Activated naive CD8-positive, alpha-beta T cell treated with anti-CD3 and anti-CD28 coated beads, Interleukin-2, amount 50 U/mL, for 24 hours (primary cell): ENCODE measurements at regions not wholly inside any gene's neighbourhood (a gene's known extent, or its start where the extent isn't known, plus 50 kb on each side); places are given as distances from the start of the nearest gene placed in this dataset.
"Not testable (repeated sequence)": the region's sequence is repeated elsewhere in the genome, so short reads cannot be mapped to it uniquely, and the experiment has no call there.

ENCODE experiments used
- ATAC-seq: fragments of 150-1000 bp; cut with Tn5 transposase; one replicate; pipeline ENCODE4 v1.10.0; 2021
- DNase-seq: peaks from one replicate; pipeline ENCODE4 v3.0.0; 2021
- H3K27ac Mint-ChIP-seq: one replicate; pipeline ENCODE4 v1.8.0; 2021; ENCODE audit warnings: mild to moderate bottlenecking, mixed read lengths
- H3K27me3 Mint-ChIP-seq: one replicate; pipeline ENCODE4 v1.8.0; 2021; ENCODE audit warnings: mixed read lengths
- H3K36me3 Mint-ChIP-seq: one replicate; pipeline ENCODE4 v1.8.0; 2021; ENCODE audit warnings: low read depth, mixed read lengths
- H3K4me1 Mint-ChIP-seq: one replicate; pipeline ENCODE4 v1.8.0; 2021; ENCODE audit warnings: mixed read lengths
- H3K4me3 Mint-ChIP-seq: one replicate; pipeline ENCODE4 v1.8.0; 2021; ENCODE audit warnings: mild to moderate bottlenecking, moderate library complexity, mixed read lengths
- H3K9me3 Mint-ChIP-seq: one replicate; pipeline ENCODE4 v1.8.0; 2021; ENCODE audit warnings: mixed read lengths

DNA sequence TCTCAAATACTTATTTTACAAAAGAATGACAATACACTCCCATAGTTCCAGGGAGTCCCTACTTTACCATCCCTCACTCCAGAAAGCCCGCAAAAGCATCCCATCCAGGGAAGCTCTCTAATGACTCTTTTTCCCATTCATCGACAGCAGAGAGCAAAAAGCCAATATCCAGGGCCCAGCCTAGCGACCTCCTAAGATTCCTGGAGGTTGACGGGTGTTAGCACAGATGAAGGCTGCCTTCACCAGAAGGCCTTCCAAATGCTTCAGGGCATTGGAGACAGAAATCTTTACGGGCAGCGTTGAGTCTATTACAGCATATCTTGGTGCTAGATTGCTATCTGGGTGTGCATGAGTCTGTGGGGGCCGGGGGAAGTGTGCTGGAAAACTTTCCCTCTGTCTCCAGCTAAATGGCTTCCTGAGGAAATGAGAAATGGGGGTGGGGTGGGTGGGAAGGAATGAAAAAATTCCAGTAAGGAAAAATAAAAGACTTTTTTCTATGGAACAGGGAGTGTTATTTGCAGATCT lies 136.6 kb downstream of the PROX1 start:
- no peak overlapping the region for H3K27ac Mint-ChIP-seq
- H3K4me1 Mint-ChIP-seq = no peaks in the 10 kb centered on the region
- H3K4me3 Mint-ChIP-seq = no peak overlapping the region
- H3K27me3 Mint-ChIP-seq = peaks cover 6% of the 10 kb centered on the region
- ATAC-seq (no peak), DNase-seq (no peak)
- no peaks in the 10 kb centered on the region for H3K36me3 Mint-ChIP-seq
- H3K9me3 Mint-ChIP-seq = no peaks in the 10 kb centered on the region

- ATAC-seq (no peak), DNase-seq (no peak)
- H3K27ac Mint-ChIP-seq = no peak overlapping the region
These were observed 137.1 kb downstream of the PROX1 start for GRCh38 chr1:214124915-214125314.

GRCh38 chr1:214125819-214126218 lies 138.0 kb downstream of the PROX1 start:
- ATAC-seq = no peak
- H3K27me3 Mint-ChIP-seq = peaks cover 7% of the 10 kb centered on the region
- DNase-seq = no peak
- H3K4me1 Mint-ChIP-seq = no peaks in the 10 kb centered on the region
- H3K9me3 Mint-ChIP-seq = no peaks in the 10 kb centered on the region
- no peak overlapping the region for H3K27ac Mint-ChIP-seq
- no peaks in the 10 kb centered on the region for H3K36me3 Mint-ChIP-seq
- no peak overlapping the region for H3K4me3 Mint-ChIP-seq

More at GRCh38 chr1:214124915-214125314, 137.1 kb downstream of the PROX1 start:
- no peaks in the 10 kb centered on the region for H3K9me3 Mint-ChIP-seq
- no peaks in the 10 kb centered on the region for H3K4me1 Mint-ChIP-seq
- H3K4me3 Mint-ChIP-seq = no peak overlapping the region
- no peaks in the 10 kb centered on the region for H3K36me3 Mint-ChIP-seq
- peaks cover 6% of the 10 kb centered on the region for H3K27me3 Mint-ChIP-seq

- peaks cover 7% of the 10 kb centered on the region for H3K27me3 Mint-ChIP-seq
- H3K27ac Mint-ChIP-seq = no peak overlapping the region
- H3K4me1 Mint-ChIP-seq = no peaks in the 10 kb centered on the region
- no peaks in the 10 kb centered on the region for H3K36me3 Mint-ChIP-seq
- DNase-seq (no peak), ATAC-seq (no peak)
- H3K4me3 Mint-ChIP-seq = no peak overlapping the region
- no peaks in the 10 kb centered on the region for H3K9me3 Mint-ChIP-seq
These were observed 138.9 kb downstream of the PROX1 start for GRCh38 chr1:214126697-214127146.

DNA sequence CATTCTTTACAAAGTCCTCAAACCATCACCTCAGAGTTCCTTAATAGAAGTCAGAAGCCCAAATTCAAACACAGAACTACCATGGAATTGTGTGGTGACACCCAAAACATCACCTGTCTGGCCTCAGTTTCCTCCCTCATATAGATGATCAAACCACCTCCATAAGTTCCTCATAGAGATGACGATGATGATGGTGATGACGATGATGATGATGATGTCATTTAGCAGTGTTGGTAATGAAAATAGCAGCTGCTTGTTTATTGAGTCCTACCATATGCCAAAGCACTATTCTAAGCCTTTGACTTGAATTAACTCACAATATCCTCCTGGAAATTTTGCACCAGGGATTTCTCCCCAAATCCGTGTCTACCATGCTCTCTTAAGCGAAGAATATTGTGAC lies 139.9 kb downstream of the PROX1 start:
- peaks cover 7% of the 10 kb centered on the region for H3K27me3 Mint-ChIP-seq
- no peak for ATAC-seq
- H3K4me1 Mint-ChIP-seq = no peaks in the 10 kb centered on the region
- no peaks in the 10 kb centered on the region for H3K9me3 Mint-ChIP-seq
- no peak for DNase-seq
- H3K4me3 Mint-ChIP-seq = no peak overlapping the region
- H3K36me3 Mint-ChIP-seq = no peaks in the 10 kb centered on the region
- H3K27ac Mint-ChIP-seq = no peak overlapping the region

GRCh38 chr1:214135886-214136285 lies 145.1 kb upstream of the SMYD2 start:
- DNase-seq = no peak
- Mint-ChIP-seq H3K4me1 (no peaks in the 10 kb centered on the region), H3K9me3 (no peaks in the 10 kb centered on the region)

DNA sequence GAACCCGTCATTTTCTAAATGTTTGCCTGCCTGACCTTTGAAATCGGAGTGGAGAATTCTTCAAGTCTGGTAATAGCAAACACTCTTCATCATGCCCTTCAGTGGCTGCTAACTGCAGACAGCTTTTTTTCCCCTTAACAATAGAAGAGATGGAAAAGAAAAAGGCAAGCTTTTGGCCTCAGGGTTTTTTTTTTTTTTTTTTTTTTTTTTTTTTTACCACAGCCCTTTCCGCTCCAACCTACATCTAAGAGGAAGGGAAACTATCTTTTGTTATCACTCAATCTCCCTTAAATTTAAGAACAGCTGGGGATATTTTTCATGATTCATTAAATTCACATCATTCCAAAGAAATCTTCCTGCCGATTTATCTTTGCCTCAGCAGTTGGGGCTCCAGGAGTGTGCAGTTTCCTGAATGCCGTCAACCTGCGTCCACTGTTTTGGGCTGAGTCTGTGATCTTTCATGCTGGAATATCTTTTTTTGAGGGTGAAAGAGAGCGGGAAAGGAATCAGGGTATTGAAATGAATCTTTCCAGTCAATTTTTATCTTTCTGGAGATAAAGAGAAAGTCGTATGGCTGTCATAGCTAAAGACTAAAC lies 144.5 kb upstream of the SMYD2 start:
- Mint-ChIP-seq H3K4me1 (no peaks in the 10 kb centered on the region), H3K9me3 (no peaks in the 10 kb centered on the region), H3K36me3 (no peaks in the 10 kb centered on the region), H3K27me3 (no peaks in the 10 kb centered on the region), H3K27ac (no peak overlapping the region), H3K4me3 (no peak overlapping the region)
- ATAC-seq (no peak), DNase-seq (no peak)

More at GRCh38 chr1:214135886-214136285, 145.1 kb upstream of the SMYD2 start:
- Mint-ChIP-seq H3K36me3 (no peaks in the 10 kb centered on the region), H3K27ac (no peak overlapping the region), H3K27me3 (no peaks in the 10 kb centered on the region), H3K4me3 (no peak overlapping the region)
- no peak for ATAC-seq

DNA sequence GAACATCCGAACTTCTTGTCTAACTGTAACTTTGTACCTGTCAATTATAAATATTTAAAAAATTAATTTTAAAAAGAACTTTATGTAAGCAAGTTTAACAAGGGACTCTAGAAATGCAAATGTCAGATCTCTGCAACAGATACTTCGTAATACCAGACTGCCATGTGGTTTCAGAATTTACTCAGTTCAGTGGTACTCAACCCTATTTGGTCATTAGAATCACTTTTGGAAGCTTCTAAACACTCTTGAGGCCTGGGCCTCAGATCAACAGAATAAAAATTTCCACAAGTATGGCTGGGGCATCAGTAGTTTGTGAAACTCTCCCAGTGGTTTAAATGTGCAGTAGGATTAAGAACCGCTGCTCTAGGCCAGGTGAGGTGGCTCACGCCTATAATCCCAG lies 139.5 kb upstream of the SMYD2 start:
- no peaks in the 10 kb centered on the region for H3K9me3 Mint-ChIP-seq
- no peak for ATAC-seq
- no peaks in the 10 kb centered on the region for H3K4me1 Mint-ChIP-seq
- no peaks in the 10 kb centered on the region for H3K36me3 Mint-ChIP-seq
- no peak overlapping the region for H3K4me3 Mint-ChIP-seq
- DNase-seq = no peak
- no peaks in the 10 kb centered on the region for H3K27me3 Mint-ChIP-seq
- H3K27ac Mint-ChIP-seq = no peak overlapping the region

DNA sequence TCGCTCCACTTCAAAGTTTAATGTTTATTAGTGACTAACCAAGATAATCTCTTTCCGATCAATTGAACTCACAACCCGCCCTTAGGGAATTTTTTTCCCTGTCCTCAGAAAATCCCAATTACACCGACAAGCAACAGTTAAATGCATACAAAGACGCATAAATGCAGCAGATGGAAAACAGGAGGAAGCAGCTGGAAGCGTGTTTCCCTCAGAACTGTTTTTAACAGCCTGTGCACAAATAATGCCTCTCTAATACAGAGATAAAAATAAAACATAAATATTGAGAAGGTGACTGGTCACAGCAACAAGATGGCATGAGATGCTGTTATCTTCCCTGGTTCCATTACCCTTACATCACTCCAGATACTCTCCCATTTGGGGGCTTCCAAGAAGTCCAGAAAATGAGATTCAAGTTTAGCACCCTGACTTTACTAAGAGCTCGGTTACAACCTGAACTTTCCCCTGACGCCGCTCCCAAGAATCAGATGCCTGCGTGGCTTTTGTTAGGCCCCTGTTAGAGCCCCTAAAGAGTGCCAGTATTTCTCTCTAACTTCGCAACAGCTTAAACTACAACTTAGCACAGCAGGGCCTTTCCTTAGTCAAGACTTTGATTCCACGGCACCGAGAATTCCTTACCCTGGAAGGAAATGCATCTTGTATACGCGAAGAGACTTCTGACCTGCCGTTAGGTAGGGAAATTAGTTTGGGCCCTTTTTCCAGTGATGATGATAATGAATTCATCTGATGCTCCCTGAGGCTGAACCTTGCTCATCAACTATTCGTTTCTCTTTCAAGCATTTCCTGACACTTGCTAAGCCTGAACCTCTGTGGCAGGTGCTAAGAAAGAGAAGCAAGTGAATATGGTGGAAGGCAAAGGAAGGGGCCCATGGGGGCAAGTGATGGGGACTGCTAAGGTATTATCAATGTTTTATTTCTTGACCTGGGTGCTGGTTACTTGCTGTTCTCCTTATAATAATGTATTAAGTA lies 137.7 kb upstream of the SMYD2 start:
- Mint-ChIP-seq H3K4me1 (no peaks in the 10 kb centered on the region), H3K36me3 (no peaks in the 10 kb centered on the region), H3K4me3 (no peak overlapping the region), H3K9me3 (no peaks in the 10 kb centered on the region), H3K27ac (no peak overlapping the region), H3K27me3 (no peaks in the 10 kb centered on the region)
- DNase-seq (no peak), ATAC-seq (no peak)

GRCh38 chr1:214144521-214144920 lies 136.4 kb upstream of the SMYD2 start:
- not testable (repeated sequence) for H3K4me3 Mint-ChIP-seq, H3K9me3 Mint-ChIP-seq, ATAC-seq, H3K27me3 Mint-ChIP-seq, H3K36me3 Mint-ChIP-seq, H3K27ac Mint-ChIP-seq, DNase-seq, H3K4me1 Mint-ChIP-seq

DNA sequence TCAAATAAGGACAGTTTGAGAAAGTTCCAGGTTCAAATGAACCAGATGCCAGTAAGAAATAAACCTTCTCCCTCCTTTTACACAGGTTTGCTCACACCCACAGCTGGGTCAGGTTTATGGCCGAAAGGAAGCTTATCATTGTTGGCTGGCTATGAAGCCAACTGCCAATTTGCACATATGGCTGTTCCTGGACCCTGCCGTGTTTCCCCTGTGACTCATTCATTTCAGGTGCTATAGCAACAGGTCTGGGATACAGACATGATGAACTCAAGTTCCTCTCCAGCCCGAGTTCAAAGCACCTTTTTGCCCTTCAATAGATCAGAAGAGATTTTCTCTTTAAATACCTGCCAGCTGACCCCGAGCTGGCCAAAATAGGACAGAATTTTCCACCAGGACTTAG lies 134.4 kb upstream of the SMYD2 start:
- DNase-seq (no peak), ATAC-seq (no peak)
- Mint-ChIP-seq H3K27ac (no peak overlapping the region), H3K4me1 (no peaks in the 10 kb centered on the region), H3K4me3 (no peak overlapping the region), H3K9me3 (no peaks in the 10 kb centered on the region), H3K27me3 (peaks cover 2% of the 10 kb centered on the region), H3K36me3 (no peaks in the 10 kb centered on the region)

GRCh38 chr1:214154596-214155292 lies 126.2 kb upstream of the SMYD2 start:
- H3K36me3 Mint-ChIP-seq = no peaks in the 10 kb centered on the region
- no peak overlapping the region for H3K4me3 Mint-ChIP-seq
- H3K27ac Mint-ChIP-seq = no peak overlapping the region
- no peaks in the 10 kb centered on the region for H3K9me3 Mint-ChIP-seq
- ATAC-seq (no peak), DNase-seq (no peak)
- peaks cover 14% of the 10 kb centered on the region for H3K27me3 Mint-ChIP-seq
- H3K4me1 Mint-ChIP-seq = no peaks in the 10 kb centered on the region

DNA sequence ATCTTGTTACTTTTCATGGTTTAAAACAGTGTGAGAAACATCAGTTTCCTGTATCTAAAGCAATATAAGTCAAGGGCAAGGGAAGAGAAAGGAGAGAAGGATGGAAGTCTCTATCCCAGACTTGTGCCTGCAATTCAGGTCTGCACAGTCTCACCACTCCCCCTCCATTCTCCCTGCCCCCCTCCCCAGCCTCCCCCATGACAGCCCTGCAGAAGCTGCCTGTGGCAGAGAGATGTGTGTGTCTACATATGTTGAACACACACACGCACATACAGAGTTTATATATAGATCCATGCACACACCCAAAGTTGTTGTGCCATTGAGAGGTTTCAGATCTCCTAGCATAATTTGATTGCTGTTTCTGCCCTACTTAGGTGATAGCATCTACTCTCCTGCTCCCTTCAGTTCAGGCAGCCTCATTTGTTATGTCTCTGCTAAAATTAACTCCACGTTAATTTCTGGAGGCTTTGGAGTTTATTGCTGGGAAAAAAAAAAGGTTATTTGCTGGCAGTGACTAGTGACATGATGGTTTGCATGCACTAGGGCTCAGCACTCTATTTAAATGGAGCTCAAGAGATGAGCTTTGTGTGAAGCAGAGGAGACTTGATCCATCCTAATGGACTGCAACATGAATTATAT lies 124.9 kb upstream of the SMYD2 start:
- peaks cover 14% of the 10 kb centered on the region for H3K27me3 Mint-ChIP-seq
- DNase-seq (no peak), ATAC-seq (no peak)
- no peaks in the 10 kb centered on the region for H3K36me3 Mint-ChIP-seq
- H3K4me1 Mint-ChIP-seq = no peaks in the 10 kb centered on the region
- H3K9me3 Mint-ChIP-seq = no peaks in the 10 kb centered on the region
- H3K4me3 Mint-ChIP-seq = no peak overlapping the region
- H3K27ac Mint-ChIP-seq = no peak overlapping the region

- DNase-seq = no peak
- H3K4me1 Mint-ChIP-seq = no peaks in the 10 kb centered on the region
- H3K4me3 Mint-ChIP-seq = no peak overlapping the region
- H3K9me3 Mint-ChIP-seq = no peaks in the 10 kb centered on the region
- no peaks in the 10 kb centered on the region for H3K36me3 Mint-ChIP-seq
- no peak overlapping the region for H3K27ac Mint-ChIP-seq
- H3K27me3 Mint-ChIP-seq = peaks cover 6% of the 10 kb centered on the region
- no peak for ATAC-seq
These were observed 116.8 kb upstream of the SMYD2 start for GRCh38 chr1:214164173-214164572.
